DND-41 (cell line): ENCODE measurements at regions not wholly inside any gene's neighbourhood (a gene's known extent, or its start where the extent isn't known, plus 50 kb on each side); places are given as distances from the start of the nearest gene placed in this dataset.

ENCODE experiments used
- EZH2 ChIP-seq: IDR thresholded peaks from 3 replicates; pipeline ENCODE4 v1.6.1; 2012; ENCODE audit warnings: borderline replicate concordance, low read depth, mild to moderate bottlenecking, moderate library complexity, low read length, inconsistent platforms; ENCODE audit not compliant: severe bottlenecking
- TF ChIP-seq, protein P1 (sequence below): IDR thresholded peaks from 2 replicates; pipeline ENCODE4 v1.5.1; 2012; ENCODE audit warnings: borderline replicate concordance, low read length, moderate library complexity, mild to moderate bottlenecking; ENCODE audit not compliant: poor library complexity, severe bottlenecking; ENCODE audit errors: extremely low read depth

DNA sequence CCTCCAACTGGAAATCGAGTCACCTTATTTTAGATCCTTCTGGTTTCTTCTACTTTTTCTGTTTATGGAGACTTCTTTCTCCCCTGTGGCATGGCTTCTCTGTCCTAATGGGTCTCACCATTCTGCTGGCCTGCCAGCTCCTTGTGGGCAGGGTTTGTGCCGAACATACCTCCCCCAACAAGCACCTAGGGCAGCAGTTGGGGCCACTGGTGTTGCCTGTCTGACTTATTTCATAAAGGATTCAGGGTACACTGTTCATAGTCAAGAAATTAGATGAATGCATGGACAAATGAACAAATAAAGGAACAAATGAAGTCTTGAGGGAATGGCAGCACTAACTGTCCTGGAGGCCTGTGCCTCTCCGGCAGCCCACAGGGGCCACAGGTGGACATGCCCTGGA, 55.6 kb upstream of the DOCK1 start:
- TF ChIP-seq, protein P1, sequence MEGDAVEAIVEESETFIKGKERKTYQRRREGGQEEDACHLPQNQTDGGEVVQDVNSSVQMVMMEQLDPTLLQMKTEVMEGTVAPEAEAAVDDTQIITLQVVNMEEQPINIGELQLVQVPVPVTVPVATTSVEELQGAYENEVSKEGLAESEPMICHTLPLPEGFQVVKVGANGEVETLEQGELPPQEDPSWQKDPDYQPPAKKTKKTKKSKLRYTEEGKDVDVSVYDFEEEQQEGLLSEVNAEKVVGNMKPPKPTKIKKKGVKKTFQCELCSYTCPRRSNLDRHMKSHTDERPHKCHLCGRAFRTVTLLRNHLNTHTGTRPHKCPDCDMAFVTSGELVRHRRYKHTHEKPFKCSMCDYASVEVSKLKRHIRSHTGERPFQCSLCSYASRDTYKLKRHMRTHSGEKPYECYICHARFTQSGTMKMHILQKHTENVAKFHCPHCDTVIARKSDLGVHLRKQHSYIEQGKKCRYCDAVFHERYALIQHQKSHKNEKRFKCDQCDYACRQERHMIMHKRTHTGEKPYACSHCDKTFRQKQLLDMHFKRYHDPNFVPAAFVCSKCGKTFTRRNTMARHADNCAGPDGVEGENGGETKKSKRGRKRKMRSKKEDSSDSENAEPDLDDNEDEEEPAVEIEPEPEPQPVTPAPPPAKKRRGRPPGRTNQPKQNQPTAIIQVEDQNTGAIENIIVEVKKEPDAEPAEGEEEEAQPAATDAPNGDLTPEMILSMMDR, result no peak
- no peak for TF ChIP-seq EZH2
